Esophagus muscularis mucosa (tissue), 2 donors: ENCODE measurements at regions not wholly inside any gene's neighbourhood (a gene's known extent, or its start where the extent isn't known, plus 50 kb on each side); places are given as distances from the start of the nearest gene placed in this dataset.

Source experiments
- EP300 ChIP-seq: sonication (generic); formaldehyde crosslinking; IDR thresholded peaks from one replicate; pipeline ENCODE4 v1.6.1; 2017; ENCODE audit warnings: antibody characterized with exemption
- POLR2A ChIP-seq: fragments of 450-650 bp; IDR thresholded peaks from one replicate; pipeline ENCODE4 v1.6.1; 2017; ENCODE audit warnings: antibody characterized with exemption, moderate library complexity, mild to moderate bottlenecking, low read depth

DNA sequence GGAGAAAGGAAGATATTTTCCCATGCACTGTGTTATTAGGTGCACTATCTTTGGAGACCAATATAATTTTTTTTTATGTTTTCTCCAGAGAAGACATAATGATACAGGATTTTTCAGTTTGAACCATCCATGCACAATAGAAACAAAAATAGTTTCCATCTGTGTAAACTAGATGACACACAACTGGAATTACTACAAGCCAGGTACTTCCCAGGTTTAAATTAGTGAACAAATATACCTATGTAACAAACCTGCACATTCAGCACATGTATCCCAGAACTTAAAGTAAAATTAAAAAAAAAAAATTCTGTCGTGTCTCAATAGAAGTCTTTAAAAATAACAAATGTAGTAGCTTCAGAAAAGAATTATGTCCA lies 1616.8 kb upstream of the ACVR2A start:
- TF ChIP-seq POLR2A (no peak), EP300 (no peak)
